ENCODE measurements at regions not wholly inside any gene's neighbourhood (a gene's known extent, or its start where the extent isn't known, plus 50 kb on each side); places are given as distances from the start of the nearest gene placed in this dataset.

GRCh38 chr4:138555108-138555507 lies 313.0 kb upstream of the SLC7A11 start:
- TF ChIP-seq CTCF (IDR thresholded peaks at IDR 0.05): no peak
- no peak for TF ChIP-seq POLR2AphosphoS5 (IDR thresholded peaks at IDR 0.05)
- TF ChIP-seq POLR2A (IDR thresholded peaks at IDR 0.05): no peak
- TF ChIP-seq EP300 (IDR thresholded peaks at IDR 0.05): no peak
